NCI-H1694 (cell line): ENCODE measurements at regions not wholly inside any gene's neighbourhood (a gene's known extent, or its start where the extent isn't known, plus 50 kb on each side); places are given as distances from the start of the nearest gene placed in this dataset.

Experiments
- DNase-seq: peaks from one replicate; lab custom pipeline; 2025; lab: John Stamatoyannopoulos, UW

DNA sequence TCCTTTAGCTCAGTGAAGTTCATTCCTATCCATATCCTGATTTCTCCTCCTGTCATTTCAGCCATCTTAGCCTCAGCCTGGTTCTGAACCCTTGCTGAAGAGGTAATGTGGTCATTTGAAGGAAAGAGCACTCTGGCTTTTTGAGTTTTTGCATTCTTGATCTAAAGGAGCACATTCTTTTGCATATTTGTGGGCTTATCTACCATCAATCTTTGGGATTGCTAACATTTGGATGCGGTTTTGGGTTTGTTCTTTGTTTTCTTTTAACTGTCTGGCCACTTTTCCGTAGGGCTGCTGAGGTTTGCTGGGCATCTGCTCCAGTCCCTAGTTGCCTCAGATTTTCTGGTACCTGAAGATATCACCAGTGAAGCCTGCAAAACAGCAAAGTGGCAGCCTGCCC is 238.3 kb downstream of the EPM2A start:
- no peak for DNase-seq

DNA sequence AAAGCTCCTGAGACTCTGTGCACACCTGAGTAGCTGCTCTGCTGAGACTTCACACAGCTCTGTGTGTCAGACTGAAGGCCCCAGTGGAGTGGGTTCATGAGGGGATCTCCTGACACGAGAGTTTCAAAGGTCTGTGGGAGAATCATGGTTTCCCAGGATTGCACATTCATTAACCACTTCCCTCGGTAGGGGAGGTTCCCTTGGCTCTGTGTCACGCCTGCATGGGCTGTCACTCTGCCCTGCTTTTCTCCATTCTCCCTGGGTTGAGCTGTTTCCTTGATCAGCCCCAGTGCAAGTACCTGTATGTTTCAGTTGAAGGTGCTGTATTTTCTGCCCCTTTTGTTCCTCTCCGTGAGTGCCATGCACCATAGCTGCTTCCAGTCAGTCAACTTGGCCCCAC is 236.9 kb downstream of the EPM2A start:
- DNase-seq: no peak

DNA sequence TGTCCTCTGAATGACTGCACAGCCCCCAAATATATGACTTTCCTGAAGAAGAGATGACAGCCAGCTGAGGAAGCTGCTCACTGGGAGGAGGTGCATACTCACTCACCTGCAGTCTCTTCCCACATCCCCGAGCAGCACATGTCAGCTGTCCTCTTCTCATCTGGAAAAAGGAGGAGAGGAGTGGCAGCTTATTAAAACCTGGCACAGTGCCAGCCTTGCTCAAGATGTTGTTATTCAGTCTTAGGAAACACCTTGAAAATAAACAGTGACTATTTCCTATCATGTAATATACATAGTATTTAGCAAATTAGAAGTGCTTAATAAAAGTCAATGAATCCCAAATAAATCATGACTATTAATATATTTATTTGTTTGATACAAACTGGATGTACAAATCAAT is 232.9 kb downstream of the EPM2A start:
- no peak for DNase-seq

DNA sequence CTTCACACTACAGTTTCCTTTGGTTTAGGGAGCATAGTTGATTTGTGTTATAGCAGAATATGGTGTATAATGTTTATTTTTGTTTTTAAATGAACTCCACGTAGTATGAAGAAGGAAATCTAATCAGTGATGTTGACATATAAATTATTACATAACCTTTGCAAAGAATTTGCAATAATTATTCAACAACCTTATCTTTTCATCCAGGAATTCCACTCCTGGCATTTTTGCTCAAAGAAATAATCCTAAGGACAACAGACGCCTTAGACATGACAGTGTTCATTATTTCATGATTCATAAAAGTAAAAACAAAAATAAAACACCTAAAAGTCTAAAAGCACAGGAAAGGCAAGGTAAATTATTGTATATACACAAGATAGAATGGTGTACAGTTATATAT is 229.2 kb downstream of the EPM2A start:
- no peak for DNase-seq

- DNase-seq: no peak
Measured at GRCh38 chr6:145506565-145506964, 228.8 kb downstream of the EPM2A start.

DNA sequence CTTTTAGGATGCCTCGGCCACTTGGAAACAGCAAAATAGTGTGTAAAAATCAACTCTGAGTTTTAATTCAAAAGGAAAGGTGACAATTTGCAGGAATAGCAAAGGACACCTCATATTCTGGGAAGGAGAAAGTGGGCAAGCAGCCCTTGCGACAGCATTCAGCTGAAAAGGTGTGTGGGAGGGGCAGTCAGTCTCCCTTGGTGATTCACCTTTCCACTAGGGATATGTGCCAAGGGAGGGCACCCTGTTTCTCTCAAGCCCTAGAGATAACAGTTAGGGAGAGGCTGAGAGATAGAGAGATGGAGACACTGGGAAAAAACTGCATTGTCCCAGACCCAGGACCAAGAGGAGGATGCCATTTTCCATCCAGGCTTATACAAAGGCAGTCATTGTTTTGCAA is 228.1 kb downstream of the EPM2A start:
- no peak for DNase-seq

GRCh38 chr6:145508107-145508506 is 227.2 kb downstream of the EPM2A start:
- DNase-seq: no peak

DNA sequence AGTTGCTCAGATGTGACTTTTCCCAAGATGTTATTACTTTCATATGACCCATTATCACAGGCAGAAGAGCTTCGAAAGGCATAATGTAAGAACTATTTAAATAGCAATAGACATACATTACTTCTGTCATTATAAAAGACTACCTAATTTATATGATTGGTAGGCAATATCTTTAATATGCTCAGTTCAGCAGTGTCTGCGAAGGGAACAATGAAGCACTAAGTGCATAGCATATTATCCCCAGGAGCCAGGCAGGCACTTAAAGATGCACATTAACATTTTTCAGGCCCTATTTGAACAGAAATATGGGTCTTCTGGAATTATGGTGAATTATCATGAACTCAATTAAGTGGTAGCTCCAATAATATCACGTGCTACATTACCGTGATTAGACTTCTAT is 217.8 kb downstream of the EPM2A start:
- no peak for DNase-seq

- DNase-seq: no peak
Measured at GRCh38 chr6:145525038-145525437, 210.3 kb downstream of the EPM2A start.

DNA sequence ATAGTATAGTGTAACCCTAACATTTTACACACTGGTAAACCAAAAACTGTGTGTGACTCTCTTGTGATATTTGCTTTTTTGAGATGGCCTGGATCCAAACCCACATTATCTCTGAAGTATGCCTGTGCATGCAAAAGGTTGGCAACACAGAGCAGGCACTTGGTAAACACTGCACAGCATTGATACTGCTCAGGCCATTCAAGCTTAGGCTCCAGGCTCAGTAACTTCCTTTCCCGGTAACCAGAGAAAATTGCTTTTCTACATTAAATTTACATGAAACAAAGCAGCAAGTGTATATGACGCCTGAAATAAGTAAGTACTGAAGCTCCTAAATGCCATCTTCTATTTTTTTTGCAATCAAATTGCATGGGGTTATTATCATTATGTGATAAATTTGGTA is 205.7 kb downstream of the EPM2A start:
- no peak for DNase-seq

DNA sequence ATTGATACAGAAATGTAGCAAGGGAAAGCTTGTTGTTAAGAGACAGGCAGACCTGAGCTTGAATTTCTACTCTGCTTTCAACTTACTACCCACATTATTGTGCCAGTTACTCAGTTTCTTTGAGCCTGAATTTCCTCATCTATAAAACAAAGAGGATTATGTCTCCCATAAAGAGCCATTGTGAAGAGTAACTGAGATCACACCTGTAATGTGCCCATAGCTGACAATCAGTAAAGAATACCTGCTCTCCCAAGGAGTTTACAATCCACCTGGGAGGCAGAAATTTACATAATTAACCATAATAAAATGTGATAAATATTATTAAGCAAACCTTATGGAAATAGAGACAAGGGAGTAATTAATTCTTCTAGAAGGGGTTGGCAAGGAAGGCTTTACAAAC is 204.9 kb downstream of the EPM2A start:
- no peak for DNase-seq

DNA sequence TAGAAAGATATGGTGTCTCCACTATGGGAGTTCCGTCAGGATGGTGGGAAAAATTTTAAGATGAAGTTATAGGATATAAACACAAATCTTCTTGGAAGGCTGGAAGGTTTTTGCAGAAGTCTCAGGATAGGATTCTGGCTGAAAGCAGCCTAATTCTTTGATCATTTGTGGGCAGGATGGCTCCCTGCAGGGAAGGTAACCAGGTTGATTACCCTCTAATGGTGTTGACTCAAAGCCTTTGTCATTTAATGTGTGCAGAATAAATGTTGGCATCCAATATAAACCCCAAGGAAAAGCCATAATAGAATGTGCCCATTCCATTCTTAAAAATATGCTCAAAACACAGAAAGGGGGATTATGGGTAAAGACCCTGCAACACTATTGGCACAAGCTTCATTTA is 204.3 kb downstream of the EPM2A start:
- no peak for DNase-seq

DNA sequence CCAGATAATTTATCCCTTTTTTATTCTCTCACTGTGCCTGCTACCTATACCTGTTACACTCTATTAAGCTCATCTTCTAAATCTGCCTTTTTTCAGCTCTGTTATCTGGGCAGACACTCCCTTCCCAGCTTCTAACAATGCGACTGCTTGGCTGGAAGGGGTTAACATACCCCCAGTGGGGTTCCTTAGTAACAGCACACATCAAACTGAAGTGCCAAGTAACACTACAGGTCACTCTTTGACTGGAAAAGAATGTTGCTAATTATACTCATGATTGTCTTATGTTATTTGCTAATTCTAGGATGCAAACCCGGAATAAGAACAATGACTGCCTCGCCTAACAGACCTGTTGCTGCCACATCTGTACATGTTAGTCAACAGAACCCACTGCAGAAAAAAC is 203.5 kb downstream of the EPM2A start:
- DNase-seq: no peak

DNA sequence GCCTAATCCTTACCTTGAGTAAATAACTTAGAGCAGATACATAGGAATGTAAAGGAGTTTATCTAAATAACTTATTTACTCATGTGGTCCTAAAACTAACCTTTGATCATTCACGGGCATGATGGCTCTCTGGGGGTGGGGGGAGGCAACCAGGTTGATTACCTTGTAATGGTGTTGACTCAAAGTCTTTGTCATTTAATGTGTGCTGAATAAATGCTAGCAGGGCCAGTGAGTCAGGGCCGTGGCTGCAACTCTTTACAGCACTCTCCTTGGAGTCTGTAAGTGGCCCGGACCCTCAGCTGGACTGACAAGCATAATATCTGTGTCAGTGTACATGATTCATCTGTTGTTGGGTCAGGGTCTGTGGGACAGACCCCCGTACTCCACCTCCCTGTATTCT is 203.0 kb downstream of the EPM2A start:
- no peak for DNase-seq

DNA sequence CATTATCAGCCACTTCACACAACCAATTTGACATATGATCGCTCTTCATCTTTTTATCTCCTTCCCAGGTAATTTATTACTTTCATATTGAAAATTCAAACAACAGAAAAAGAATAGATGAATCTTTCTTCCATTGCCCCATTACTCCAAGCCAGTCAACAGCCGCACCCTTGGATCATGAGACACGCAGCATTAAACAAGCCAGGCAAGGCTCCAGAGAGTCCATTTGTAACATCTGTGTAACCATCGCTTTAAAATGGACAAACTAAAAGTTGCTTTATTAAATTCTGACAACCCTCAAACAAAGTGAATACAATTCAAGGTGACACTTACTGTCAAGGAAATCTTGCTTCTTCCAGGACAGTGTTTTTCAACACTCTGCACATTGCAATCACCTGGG is 200.3 kb downstream of the EPM2A start:
- DNase-seq: no peak

GRCh38 chr6:145538989-145539388 is 196.3 kb downstream of the EPM2A start:
- DNase-seq: no peak

- DNase-seq: no peak
Measured at GRCh38 chr6:145539831-145540230, 195.5 kb downstream of the EPM2A start.

DNA sequence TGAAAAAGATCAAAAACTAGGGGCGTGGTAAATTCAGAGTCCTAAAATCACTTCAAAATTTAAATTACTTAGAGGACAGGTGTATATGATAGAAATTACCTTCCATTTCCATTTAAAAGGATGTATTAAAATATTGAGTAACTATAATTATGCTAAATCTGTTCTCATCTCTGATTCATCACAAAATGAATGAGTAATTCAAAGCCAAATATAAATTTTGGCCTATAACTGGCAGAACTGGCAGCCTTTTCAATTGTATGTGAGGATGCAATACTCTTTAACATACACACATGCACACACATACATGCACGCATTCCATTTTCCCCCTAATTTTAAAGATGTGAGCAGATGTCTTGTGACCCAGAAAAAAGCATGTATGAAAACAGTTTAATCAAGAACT is 194.6 kb downstream of the EPM2A start:
- no peak for DNase-seq

DNA sequence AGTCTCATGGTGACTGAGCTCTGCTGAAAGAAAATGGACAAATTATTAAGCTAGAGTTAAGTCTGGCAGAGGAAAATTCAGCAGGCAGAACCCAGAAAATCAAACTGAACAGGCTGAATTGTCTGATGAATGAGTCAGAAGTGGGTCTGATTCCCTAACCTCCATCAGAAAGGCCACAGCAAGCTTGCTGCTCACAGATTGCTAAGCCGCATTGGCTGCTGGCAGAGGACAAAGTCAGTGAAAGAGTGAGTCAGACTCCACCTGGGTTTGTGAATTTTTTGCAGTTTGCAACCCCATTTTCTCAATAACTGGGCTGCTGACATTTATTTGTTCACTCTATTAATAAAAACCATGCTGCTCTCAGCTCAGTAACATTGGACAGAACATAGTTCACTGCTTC is 191.3 kb downstream of the EPM2A start:
- DNase-seq: no peak

DNA sequence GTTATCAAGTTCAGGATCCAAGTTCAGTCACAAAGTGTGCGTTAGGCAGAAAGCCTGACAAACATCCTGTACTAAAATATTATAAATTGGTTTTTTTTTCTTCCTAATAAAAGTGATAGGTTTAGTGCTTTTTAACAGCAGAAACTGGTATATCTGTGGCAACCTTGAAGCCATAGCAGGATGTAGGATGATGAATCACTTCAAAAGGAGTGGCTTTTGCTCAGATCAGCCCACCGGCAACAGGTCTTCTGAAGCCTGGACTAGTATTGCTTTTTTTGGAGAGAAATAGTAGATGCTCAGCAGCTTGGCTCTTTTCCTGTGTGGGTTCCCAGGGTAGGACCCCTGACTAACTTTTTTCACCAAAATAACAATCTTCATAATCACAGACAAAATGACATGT is 190.8 kb downstream of the EPM2A start:
- no peak for DNase-seq

GRCh38 chr6:145546265-145546664 is 189.1 kb downstream of the EPM2A start:
- no peak for DNase-seq

GRCh38 chr6:145547594-145548335 is 187.6 kb downstream of the EPM2A start:
- DNase-seq: no peak

DNA sequence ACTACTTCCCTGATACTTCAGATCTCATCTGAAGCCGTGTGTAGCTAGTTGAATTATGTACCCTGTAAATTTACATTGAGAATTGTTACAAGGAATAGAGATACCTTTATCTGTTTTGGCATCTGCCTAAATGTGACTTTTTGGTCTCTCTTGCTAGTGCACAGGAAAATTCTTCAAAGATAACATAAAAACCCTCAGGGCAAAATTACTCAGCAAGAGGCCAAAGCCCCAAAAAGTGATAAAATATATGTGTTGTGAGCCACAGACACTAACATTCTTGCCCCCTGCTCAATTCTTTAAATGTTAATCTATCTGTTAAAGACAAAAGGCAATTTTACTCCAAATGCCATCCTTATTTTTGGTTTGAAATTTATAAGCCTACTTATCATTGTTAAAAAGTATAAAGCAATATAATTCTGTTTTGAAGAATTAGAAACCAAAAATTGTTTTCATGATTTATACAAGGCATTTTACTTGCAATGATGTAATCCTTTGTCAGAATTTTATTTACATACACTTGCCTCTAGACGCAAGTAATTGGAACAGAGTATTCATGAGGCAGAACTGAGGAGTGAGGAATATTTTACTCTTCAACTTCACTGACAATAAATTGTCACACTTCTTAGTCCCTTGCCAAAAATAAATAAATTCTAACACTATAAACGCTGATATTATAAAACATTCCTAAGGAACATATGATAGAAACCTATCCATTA is 186.2 kb downstream of the EPM2A start:
- no peak for DNase-seq

GRCh38 chr6:145551164-145551563 is 184.2 kb downstream of the EPM2A start:
- no peak for DNase-seq
